Cardiac fibroblast (primary cell): ENCODE measurements at regions not wholly inside any gene's neighbourhood (a gene's known extent, or its start where the extent isn't known, plus 50 kb on each side); places are given as distances from the start of the nearest gene placed in this dataset.

ENCODE experiments used
- DNase-seq, 2 donors: peaks; one replicate each; pipeline versions ENCODE4 v3.0.0 to v3.0.0-alpha.2; 2010; ENCODE audit warnings: low read depth in 2 of 2
- H3K4me3 ChIP-seq, 2 donors: replicated peaks in 1 of 2; 1 replicate in 1 of 2; 2 replicates in 1 of 2; pipeline ENCODE4 v1.5.1; 2011; ENCODE audit warnings: low read depth in 2 of 2, low read length in 2 of 2, mild to moderate bottlenecking in 2 of 2, moderate library complexity in 1 of 2
- TF ChIP-seq, protein P1 (sequence below): IDR thresholded peaks from one replicate; pipeline ENCODE4 v1.5.1; 2011; ENCODE audit warnings: low read depth, mild to moderate bottlenecking, low read length, inconsistent platforms

DNA sequence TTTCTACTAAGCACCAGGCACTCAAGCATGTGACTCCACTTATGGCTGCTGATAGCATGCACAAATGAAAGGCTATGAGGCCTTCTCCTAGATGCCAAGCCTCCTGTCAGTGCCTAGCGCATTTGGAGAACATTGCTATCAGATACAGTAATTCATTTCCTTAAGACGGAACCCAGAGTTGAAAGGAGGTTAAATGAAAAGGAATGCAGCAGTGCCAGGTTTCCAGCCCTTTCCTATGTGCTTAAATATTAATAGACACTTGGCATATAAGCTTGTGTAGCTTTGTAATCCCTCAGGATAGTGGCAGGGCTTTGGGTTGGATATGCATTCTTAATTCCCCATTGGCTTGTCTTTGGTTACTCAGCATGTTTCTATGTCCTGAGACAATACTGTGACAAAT is 140.1 kb upstream of the FRY start:
- no peak overlapping the region for H3K4me3 ChIP-seq
- DNase-seq = peak; percentile 28 to 58
- TF ChIP-seq, protein P1, sequence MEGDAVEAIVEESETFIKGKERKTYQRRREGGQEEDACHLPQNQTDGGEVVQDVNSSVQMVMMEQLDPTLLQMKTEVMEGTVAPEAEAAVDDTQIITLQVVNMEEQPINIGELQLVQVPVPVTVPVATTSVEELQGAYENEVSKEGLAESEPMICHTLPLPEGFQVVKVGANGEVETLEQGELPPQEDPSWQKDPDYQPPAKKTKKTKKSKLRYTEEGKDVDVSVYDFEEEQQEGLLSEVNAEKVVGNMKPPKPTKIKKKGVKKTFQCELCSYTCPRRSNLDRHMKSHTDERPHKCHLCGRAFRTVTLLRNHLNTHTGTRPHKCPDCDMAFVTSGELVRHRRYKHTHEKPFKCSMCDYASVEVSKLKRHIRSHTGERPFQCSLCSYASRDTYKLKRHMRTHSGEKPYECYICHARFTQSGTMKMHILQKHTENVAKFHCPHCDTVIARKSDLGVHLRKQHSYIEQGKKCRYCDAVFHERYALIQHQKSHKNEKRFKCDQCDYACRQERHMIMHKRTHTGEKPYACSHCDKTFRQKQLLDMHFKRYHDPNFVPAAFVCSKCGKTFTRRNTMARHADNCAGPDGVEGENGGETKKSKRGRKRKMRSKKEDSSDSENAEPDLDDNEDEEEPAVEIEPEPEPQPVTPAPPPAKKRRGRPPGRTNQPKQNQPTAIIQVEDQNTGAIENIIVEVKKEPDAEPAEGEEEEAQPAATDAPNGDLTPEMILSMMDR = no peak

DNA sequence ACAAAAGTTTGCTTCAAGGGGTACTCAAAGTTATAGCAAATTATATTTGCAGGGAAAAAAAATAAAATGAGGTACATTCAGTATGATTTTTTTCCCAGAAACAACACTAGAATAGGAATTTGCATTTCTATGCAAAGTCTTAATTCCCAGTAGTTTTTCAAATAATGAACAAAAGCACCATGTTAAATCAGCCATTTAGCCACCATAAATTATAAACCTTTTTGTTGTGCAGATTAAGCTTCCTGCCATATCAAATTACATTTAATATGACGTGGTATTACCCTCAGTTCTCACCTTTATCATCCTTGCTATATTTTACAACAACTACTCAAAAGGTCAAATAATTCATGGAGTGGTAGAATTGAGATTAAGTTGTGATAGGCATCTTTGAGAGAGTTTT is 136.6 kb upstream of the FRY start:
- no peak overlapping the region for H3K4me3 ChIP-seq
- TF ChIP-seq, protein P1 = no peak
- DNase-seq = no peak

DNA sequence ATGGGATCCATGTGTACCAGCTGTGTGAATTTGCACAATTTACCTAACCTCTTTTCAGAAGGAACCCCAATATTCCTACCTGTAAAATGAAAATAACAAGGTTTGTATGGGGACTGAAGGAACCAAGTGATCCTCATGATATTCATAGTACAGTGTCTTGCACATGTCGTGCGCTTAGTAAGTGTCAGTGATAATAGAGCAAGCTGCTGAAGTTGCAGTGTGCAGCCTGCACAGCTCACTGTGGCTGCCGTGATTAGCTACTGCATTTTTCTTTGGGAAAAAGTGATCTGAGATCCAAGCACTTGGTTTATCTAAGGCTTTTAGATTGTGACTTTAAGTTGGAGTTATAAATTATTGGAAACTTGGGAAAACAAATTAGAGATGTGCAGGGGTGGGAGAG is 135.9 kb upstream of the FRY start:
- DNase-seq = peak in 1 of 2 donors; percentile 6
- TF ChIP-seq, protein P1 = no peak

DNA sequence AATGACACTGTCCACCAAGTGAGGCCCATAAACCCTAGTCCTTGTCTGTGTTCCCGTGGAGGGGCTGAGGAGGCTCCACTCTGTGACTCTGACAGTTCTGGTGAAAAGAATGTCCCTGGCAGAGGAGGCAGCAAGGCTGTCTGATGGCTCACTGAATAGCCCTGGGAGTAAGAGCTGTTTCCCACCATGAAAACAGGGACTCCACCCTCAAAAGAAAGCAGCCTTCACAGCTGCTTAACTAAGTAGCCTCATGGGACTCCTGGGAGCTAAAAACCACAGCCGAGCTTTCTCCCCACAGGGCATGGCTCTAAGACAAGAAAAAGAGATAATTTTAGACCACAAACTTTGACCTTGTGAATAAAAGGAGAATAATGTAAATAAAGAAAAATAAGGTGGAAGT is 135.1 kb upstream of the FRY start:
- H3K4me3 ChIP-seq = no peak overlapping the region
- TF ChIP-seq, protein P1 = no peak
- peak; percentile 76 to 96 for DNase-seq

More for the DNA sequence above, 135.9 kb upstream of the FRY start:
- no peak overlapping the region for H3K4me3 ChIP-seq

DNA sequence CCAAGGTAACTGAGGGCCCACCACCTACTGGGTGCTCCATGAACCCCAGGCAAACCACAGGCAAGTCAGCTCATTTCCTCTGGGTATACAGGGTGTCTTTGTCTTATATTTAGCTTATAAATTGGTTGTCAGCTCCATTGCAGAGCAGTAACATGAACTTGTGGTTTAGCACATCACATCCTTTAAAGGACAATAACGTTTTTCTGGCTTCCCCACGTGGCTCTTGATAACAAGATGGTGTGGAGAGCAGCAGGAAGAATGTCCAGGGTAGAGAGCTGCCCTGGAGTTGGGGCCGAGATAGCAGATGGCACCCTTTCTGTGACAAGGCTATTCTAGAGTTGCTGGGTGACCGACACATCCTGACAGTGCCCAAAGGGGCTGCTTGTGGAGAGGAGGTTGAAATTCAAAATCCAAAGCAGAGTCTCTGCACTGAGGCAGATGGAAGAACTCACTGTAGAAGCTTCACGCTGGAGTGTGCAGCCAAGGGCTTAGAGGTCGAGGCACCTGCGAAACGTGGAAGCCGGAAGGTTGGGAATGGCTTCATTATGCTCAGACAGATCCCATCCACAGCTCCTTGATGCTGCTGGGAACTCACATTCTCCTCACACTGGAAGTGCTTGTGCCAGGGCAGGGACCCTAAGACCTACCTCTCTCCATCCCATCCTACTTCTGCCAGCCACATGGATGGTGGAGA is 133.0 kb upstream of the FRY start:
- DNase-seq = no peak
- TF ChIP-seq, protein P1 = no peak
- no peak overlapping the region for H3K4me3 ChIP-seq

DNA sequence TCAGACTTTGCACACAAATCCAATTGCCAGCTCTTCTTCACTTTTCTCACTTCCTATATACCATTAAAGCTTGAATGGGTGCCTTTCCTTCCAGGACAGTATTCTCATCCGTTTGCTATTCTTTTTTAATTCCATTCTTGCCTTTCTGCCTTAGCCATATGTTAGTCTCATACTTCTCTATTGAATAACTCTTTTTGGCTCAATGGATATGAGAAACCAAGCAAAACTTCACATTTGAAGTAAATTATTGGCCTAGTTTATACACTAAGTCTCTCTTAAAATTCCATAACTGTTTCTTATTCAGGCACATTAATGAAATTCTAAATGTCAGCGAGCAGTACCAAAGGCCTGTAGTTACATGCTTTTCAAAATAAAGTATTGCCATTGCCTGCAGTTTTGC is 129.6 kb upstream of the FRY start:
- TF ChIP-seq, protein P1 = no peak
- no peak for DNase-seq
- no peak overlapping the region for H3K4me3 ChIP-seq
